ENCODE measurements at regions not wholly inside any gene's neighbourhood (a gene's known extent, or its start where the extent isn't known, plus 50 kb on each side); places are given as distances from the start of the nearest gene placed in this dataset.

GRCh38 chr5:5705010-5705409 is 282.5 kb downstream of the ICE1 start:
- no peak for DNase-seq (ENCODE audit: extremely low read depth, low read depth)
- TF ChIP-seq, protein P1, sequence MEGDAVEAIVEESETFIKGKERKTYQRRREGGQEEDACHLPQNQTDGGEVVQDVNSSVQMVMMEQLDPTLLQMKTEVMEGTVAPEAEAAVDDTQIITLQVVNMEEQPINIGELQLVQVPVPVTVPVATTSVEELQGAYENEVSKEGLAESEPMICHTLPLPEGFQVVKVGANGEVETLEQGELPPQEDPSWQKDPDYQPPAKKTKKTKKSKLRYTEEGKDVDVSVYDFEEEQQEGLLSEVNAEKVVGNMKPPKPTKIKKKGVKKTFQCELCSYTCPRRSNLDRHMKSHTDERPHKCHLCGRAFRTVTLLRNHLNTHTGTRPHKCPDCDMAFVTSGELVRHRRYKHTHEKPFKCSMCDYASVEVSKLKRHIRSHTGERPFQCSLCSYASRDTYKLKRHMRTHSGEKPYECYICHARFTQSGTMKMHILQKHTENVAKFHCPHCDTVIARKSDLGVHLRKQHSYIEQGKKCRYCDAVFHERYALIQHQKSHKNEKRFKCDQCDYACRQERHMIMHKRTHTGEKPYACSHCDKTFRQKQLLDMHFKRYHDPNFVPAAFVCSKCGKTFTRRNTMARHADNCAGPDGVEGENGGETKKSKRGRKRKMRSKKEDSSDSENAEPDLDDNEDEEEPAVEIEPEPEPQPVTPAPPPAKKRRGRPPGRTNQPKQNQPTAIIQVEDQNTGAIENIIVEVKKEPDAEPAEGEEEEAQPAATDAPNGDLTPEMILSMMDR (IDR thresholded peaks at IDR 0.05; ENCODE audit: low read depth, low read length), result no peak

GRCh38 chr5:5704352-5704751 is 281.9 kb downstream of the ICE1 start:
- TF ChIP-seq, protein P1 (IDR thresholded peaks at IDR 0.05; ENCODE audit: low read depth, low read length), result no peak
- DNase-seq (ENCODE audit: extremely low read depth, low read depth), result no peak

DNA sequence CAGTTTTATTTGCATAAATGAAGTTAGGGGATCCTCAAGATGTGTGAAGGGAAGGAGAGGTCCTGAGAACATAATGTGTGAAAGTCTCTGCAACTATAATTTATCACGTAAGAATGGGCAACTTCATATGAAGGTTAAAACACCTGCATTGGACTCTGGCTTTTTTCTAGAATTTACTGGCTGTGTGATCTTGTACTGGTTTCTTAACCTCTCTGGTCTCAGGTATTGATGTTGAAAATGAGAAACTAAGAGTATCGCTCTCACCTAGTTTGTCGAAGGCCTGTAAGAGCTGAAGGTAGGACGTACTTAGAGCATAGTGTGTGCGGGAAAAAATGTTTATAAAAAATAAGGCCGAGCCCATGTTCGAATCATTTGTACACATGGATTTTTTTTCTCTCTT is 280.5 kb downstream of the ICE1 start:
- DNase-seq (ENCODE audit: extremely low read depth, low read depth), result no peak
- TF ChIP-seq, protein P1 (IDR thresholded peaks at IDR 0.05; ENCODE audit: low read depth, low read length), result no peak

DNA sequence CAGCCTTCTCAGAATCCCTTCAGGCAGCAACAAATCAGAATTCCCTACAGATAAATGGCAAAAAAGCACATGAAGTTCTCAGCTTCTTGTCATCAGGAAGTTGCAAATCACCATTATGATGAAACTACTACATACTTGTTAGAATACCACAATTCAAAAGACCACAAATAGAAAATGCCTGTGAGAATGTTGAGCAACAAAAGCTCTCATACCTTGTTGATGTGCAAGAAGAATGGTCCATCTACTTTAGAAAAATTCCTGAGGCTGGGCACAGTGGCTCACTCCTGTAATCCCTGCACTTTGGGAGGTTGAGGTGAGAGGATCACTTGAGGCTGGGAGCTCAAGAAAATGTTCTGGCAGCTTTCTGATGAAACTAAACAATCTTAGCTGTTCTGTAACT is 278.1 kb downstream of the ICE1 start:
- TF ChIP-seq, protein P1 (IDR thresholded peaks at IDR 0.05; ENCODE audit: low read depth, low read length), result no peak
- DNase-seq (ENCODE audit: extremely low read depth, low read depth), result no peak

GRCh38 chr5:5699062-5699461 is 276.6 kb downstream of the ICE1 start:
- DNase-seq (ENCODE audit: extremely low read depth, low read depth), result no peak
- TF ChIP-seq, protein P1 (IDR thresholded peaks at IDR 0.05; ENCODE audit: low read depth, low read length), result no peak

DNA sequence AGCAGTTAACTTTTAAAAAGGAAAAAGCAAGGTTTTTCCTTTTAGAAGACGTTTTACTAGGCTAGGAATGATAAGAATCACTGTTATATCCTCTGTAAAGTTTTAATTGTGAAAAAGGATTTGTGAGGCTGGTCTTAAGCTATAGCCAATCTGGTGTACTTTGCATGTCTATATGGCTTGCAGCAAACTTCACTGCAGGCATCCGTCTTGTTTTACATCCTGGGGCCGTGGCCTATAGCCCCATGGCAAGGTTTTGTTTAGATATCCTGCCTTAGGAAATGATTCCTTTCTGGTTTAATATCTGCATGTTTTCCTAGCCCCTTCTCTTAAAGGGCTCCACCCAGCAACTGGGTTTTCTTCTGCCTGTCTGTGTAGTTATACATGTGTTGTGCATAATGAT is 272.8 kb downstream of the ICE1 start:
- TF ChIP-seq, protein P1 (IDR thresholded peaks at IDR 0.05; ENCODE audit: low read depth, low read length), result no peak
- DNase-seq (ENCODE audit: extremely low read depth, low read depth), result no peak

DNA sequence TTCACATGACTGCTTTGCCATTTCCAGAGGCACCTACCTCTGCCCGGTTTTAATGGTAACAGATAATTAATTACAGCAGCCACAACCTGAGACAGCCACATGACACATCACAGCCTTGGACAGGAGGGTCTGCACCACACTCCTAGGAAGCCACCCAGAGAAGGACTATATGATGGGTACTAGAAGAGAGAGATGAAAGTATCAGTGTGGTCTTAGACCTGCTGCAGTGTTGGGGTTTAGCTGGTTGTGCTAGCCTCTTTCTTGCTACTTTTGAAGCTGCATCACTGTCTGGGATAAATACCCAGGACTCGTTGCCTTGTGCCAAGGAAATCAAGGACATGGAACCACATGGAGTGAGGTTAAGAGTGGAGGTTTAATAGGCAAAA is 266.4 kb downstream of the ICE1 start:
- no peak for DNase-seq (ENCODE audit: extremely low read depth, low read depth)
- TF ChIP-seq, protein P1 (IDR thresholded peaks at IDR 0.05; ENCODE audit: low read depth, low read length), result no peak
